Activated T-helper 1 cell treated with anti-CD3 and anti-CD28 coated beads, Interleukin-2, amount 50 U/mL, for 16 hours (primary cell): ENCODE measurements at regions not wholly inside any gene's neighbourhood (a gene's known extent, or its start where the extent isn't known, plus 50 kb on each side); places are given as distances from the start of the nearest gene placed in this dataset.
"Not testable (repeated sequence)": the region's sequence is repeated elsewhere in the genome, so short reads cannot be mapped to it uniquely, and the experiment has no call there.

Experiments used
- DNase-seq, 2 donors: peaks; one replicate each; pipeline ENCODE4 v3.0.0-alpha.2; 2020; ENCODE audit warnings: low read depth in 1 of 2, low spot score in 1 of 2

- no peak for DNase-seq
These were observed 461.5 kb upstream of the PROX1 start for GRCh38 chr1:213526306-213526705.

GRCh38 chr1:213530611-213531320, 457.0 kb upstream of the PROX1 start:
- no peak for DNase-seq

- no peak for DNase-seq
These were observed 456.1 kb upstream of the PROX1 start for GRCh38 chr1:213531369-213532310.

GRCh38 chr1:213533125-213533524, 454.6 kb upstream of the PROX1 start:
- DNase-seq, result no peak

GRCh38 chr1:213535679-213536078, 452.1 kb upstream of the PROX1 start:
- DNase-seq, result no peak

GRCh38 chr1:213538251-213538650, 449.5 kb upstream of the PROX1 start:
- DNase-seq, result no peak

GRCh38 chr1:213539464-213539863, 448.3 kb upstream of the PROX1 start:
- no peak for DNase-seq

- DNase-seq, result no peak
These were observed 446.1 kb upstream of the PROX1 start for GRCh38 chr1:213541641-213542040.

GRCh38 chr1:213545181-213545580, 442.6 kb upstream of the PROX1 start:
- not testable (repeated sequence) for DNase-seq

GRCh38 chr1:213549982-213550381, 437.8 kb upstream of the PROX1 start:
- no peak for DNase-seq

GRCh38 chr1:213550804-213551203, 437.0 kb upstream of the PROX1 start:
- DNase-seq, result no peak

- DNase-seq, result no peak
These were observed 435.7 kb upstream of the PROX1 start for GRCh38 chr1:213552045-213552444.

GRCh38 chr1:213560226-213560625, 427.5 kb upstream of the PROX1 start:
- no peak for DNase-seq

- no peak for DNase-seq
These were observed 425.9 kb upstream of the PROX1 start for GRCh38 chr1:213561870-213562269.

- DNase-seq, result no peak
These were observed 423.5 kb upstream of the PROX1 start for GRCh38 chr1:213564215-213564659.

GRCh38 chr1:213568929-213569815, 418.6 kb upstream of the PROX1 start:
- no peak for DNase-seq

GRCh38 chr1:213569816-213570150, 418.0 kb upstream of the PROX1 start:
- DNase-seq, result no peak

- no peak for DNase-seq
These were observed 417.3 kb upstream of the PROX1 start for GRCh38 chr1:213570487-213570886.

- DNase-seq, result no peak
These were observed 416.4 kb upstream of the PROX1 start for GRCh38 chr1:213571419-213571818.

- DNase-seq, result no peak
These were observed 415.9 kb upstream of the PROX1 start for GRCh38 chr1:213571843-213572242.

- DNase-seq, result no peak
These were observed 414.7 kb upstream of the PROX1 start for GRCh38 chr1:213572912-213573647.
